A549 (cell line): ENCODE measurements at regions not wholly inside any gene's neighbourhood (a gene's known extent, or its start where the extent isn't known, plus 50 kb on each side); places are given as distances from the start of the nearest gene placed in this dataset.
"Not testable (repeated sequence)": the region's sequence is repeated elsewhere in the genome, so short reads cannot be mapped to it uniquely, and the experiment has no call there.

Experiments
- ATAC-seq, 2 experiments: fragments of 200-7000 bp in 1 of 2; fragments of >200 bp in 1 of 2; cut with Nextera tagmentation in 1 of 2; cut with Tn5 transposase in 1 of 2; 3 replicates each; pipeline versions ENCODE4 v1.8.0 to v1.9.1; 2018 to 2020; ENCODE audit warnings: mild to moderate bottlenecking in 1 of 2, moderate library complexity in 1 of 2
- CTCF ChIA-PET: fragments of 300-600 bp; sonication (Branson Sonifier 250); formaldehyde crosslinking; extraction: SDS; loops from one replicate; lab custom pipeline; 2021; ENCODE audit warnings: antibody characterized with exemption, inconsistent platforms; lab: Yijun Ruan, JAX
- POLR2A ChIA-PET: fragments of 350-600 bp; formaldehyde crosslinking; extraction: SDS; loops from one replicate; lab custom pipeline; 2021; ENCODE audit warnings: antibody characterized with exemption, inconsistent platforms; lab: Yijun Ruan, JAX
- DNase-seq, 2 experiments: peaks; one replicate each; pipeline versions ENCODE4 v3.0.0 to v3.0.0-alpha.2; 2011 to 2016; ENCODE audit warnings: low read depth in 1 of 2, low spot score in 1 of 2
- FAIRE-seq: peaks from 2 replicates; lab custom pipeline; 2011; peaks lifted over from hg19 to GRCh38; lab: Jason Lieb, UNC
- H3K27ac ChIP-seq, 2 experiments: fragments of >200 bp; sonication (Bioruptor Twin); formaldehyde crosslinking; 3 replicates each; pipeline ENCODE4 v1.5.1; 2016 to 2017
- H3K4me1 ChIP-seq: fragments of >200 bp; sonication (Bioruptor Twin); formaldehyde crosslinking; 3 replicates; pipeline ENCODE4 v1.6.1; 2016
- H3K4me2 ChIP-seq: fragments of >200 bp; sonication (Bioruptor Twin); formaldehyde crosslinking; 3 replicates; pipeline ENCODE4 v1.6.1; 2016
- H3K4me3 ChIP-seq: fragments of >200 bp; sonication (Bioruptor Twin); formaldehyde crosslinking; 3 replicates; pipeline ENCODE4 v1.5.1; 2016
- H3K9me3 ChIP-seq: fragments of >200 bp; sonication (Bioruptor Twin); formaldehyde crosslinking; 3 replicates; pipeline ENCODE4 v1.6.1; 2016
- BHLHE40 ChIP-seq: IDR thresholded peaks from 2 replicates; pipeline ENCODE4 v1.6.1; 2012; ENCODE audit warnings: low read depth, low read length, inconsistent platforms
- CTCF ChIP-seq: fragments of >200 bp; sonication (Bioruptor Twin); formaldehyde crosslinking; IDR thresholded peaks from 3 replicates; pipeline ENCODE4 v1.5.1; 2016
- EHF ChIP-seq: fragments of 250-450 bp; sonication (Bioruptor Pico); IDR thresholded peaks from 2 replicates; pipeline ENCODE4 v1.5.0; 2020; ENCODE audit warnings: mild to moderate bottlenecking
- ESRRA ChIP-seq: fragments of 150-350 bp; IDR thresholded peaks from 2 replicates; pipeline ENCODE4 v1.6.1; 2014; ENCODE audit warnings: mild to moderate bottlenecking, low read length, borderline replicate concordance
- FOSB ChIP-seq: fragments of 250-450 bp; sonication (Bioruptor Pico); IDR thresholded peaks from 2 replicates; pipeline ENCODE4 v1.5.0; 2020; ENCODE audit warnings: mild to moderate bottlenecking, moderate library complexity
- HEYL ChIP-seq: fragments of 250-450 bp; sonication (Bioruptor Pico); IDR thresholded peaks from 2 replicates; pipeline ENCODE4 v1.8.0; 2021; ENCODE audit warnings: mild to moderate bottlenecking, moderate library complexity
- MAFK ChIP-seq: fragments of 450-650 bp; IDR thresholded peaks from 2 replicates; pipeline ENCODE4 v1.6.1; 2014; ENCODE audit not compliant: partially characterized antibody
- MAX ChIP-seq: IDR thresholded peaks from 2 replicates; pipeline ENCODE4 v1.6.1; 2012
- NPAS2 ChIP-seq: fragments of 250-450 bp; sonication (Bioruptor Pico); IDR thresholded peaks from 2 replicates; pipeline ENCODE4 v1.8.0; 2022; ENCODE audit warnings: mild to moderate bottlenecking, moderate library complexity, borderline replicate concordance
- NR3C1 ChIP-seq: fragments of >200 bp; sonication (Bioruptor Twin); formaldehyde crosslinking; IDR thresholded peaks from 3 replicates; pipeline ENCODE4 v1.6.1; 2017
- PHF8 ChIP-seq: fragments of 200-600 bp; sonication (generic); IDR thresholded peaks from 2 replicates; pipeline ENCODE4 v1.6.1; 2016; ENCODE audit warnings: low read depth, mild to moderate bottlenecking, antibody characterized with exemption, moderate library complexity, borderline replicate concordance
- POLR2AphosphoS2 ChIP-seq: conservative IDR thresholded peaks from 2 replicates; pipeline ENCODE4 v1.6.1; 2012; ENCODE audit warnings: low read length, improper control_type of control experiment, inconsistent platforms
- RAD21 ChIP-seq, 2 experiments: fragments of >200 bp in 1 of 2; sonication (Bioruptor Twin) in 1 of 2; formaldehyde crosslinking in 1 of 2; IDR thresholded peaks in 1 of 2; conservative IDR thresholded peaks in 1 of 2; 2 replicates in 1 of 2; 3 replicates in 1 of 2; pipeline ENCODE4 v1.6.1; 2012 to 2018; ENCODE audit warnings: inconsistent platforms in 1 of 2
- ZNF302 ChIP-seq: fragments of 250-450 bp; sonication (Bioruptor Pico); IDR thresholded peaks from 2 replicates; pipeline ENCODE4 v1.9.0; 2021; ENCODE audit warnings: inconsistent platforms, mild to moderate bottlenecking, moderate library complexity
- ZSCAN20 ChIP-seq: fragments of 250-450 bp; sonication (Bioruptor Pico); IDR thresholded peaks from 2 replicates; pipeline ENCODE4 v1.8.0; 2022; ENCODE audit warnings: mild to moderate bottlenecking, moderate library complexity
- WGBS: methylation state at CpG from one replicate; pipeline ENCODE4 v1.1.6; 2017; ENCODE audit errors: missing lambda C conversion rate; 5-methylcytosine and 5-hydroxymethylcytosine counted together
- TF ChIP-seq, protein P1 (sequence below): IDR thresholded peaks from 2 replicates; pipeline ENCODE4 v1.6.1; 2012; ENCODE audit warnings: low read depth, borderline replicate concordance

- DNase-seq (peak in 1 of 2 experiments; percentile 29), ATAC-seq (peak in 1 of 2 experiments; percentile 40; a peak in 2 of 6 replicates)
- ChIA-PET CTCF (no interaction called here), POLR2A (no interaction called here)
- no peak overlapping the region for H3K4me3 ChIP-seq
- H3K27ac ChIP-seq: peak overlapping the region; percentile 35 to 73; a peak in 4 of 6 replicates
- H3K4me1 ChIP-seq: peaks cover 13% of the 10 kb centered on the region; the same call in 2 of the 3 replicates
- H3K4me2 ChIP-seq: peak overlapping the region; percentile 31; the same call in 2 of the 3 replicates
- no peaks in the 10 kb centered on the region for H3K9me3 ChIP-seq
- no peak for TF ChIP-seq FOSB
- TF ChIP-seq BHLHE40: no peak
- TF ChIP-seq EHF (CRISPR knock-in tag): no peak
- TF ChIP-seq, protein P1, sequence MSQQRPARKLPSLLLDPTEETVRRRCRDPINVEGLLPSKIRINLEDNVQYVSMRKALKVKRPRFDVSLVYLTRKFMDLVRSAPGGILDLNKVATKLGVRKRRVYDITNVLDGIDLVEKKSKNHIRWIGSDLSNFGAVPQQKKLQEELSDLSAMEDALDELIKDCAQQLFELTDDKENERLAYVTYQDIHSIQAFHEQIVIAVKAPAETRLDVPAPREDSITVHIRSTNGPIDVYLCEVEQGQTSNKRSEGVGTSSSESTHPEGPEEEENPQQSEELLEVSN: no peak
- no peak for TF ChIP-seq NPAS2
- TF ChIP-seq HEYL: no peak
- no peak for TF ChIP-seq ZSCAN20 (CRISPR knock-in tag)
- TF ChIP-seq CTCF: no peak
- no peak for TF ChIP-seq ESRRA
- TF ChIP-seq MAX: no peak
- no peak for TF ChIP-seq PHF8
- TF ChIP-seq RAD21 (conservative IDR thresholded peaks at IDR 0.05 in 1 of 2, IDR thresholded peaks at IDR 0.05 in 1 of 2): no peak
- TF ChIP-seq MAFK: no peak
- TF ChIP-seq ZNF302: no peak
- TF ChIP-seq NR3C1: no peak
- no peak for TF ChIP-seq POLR2AphosphoS2
- TF ChIP-seq, all 56 proteins: peak for 0
- no peak for FAIRE-seq
- 36% methylated on average over 6 of the region's 6 CpGs for WGBS
These were observed 75.1 kb upstream of the GNG12 start for GRCh38 chr1:67908250-67908936.

GRCh38 chr1:67907467-67907866, 74.2 kb upstream of the GNG12 start:
- Histone ChIP-seq H3K4me1 (peaks cover 13% of the 10 kb centered on the region; the same call in 2 of the 3 replicates), H3K27ac (peak overlapping the region in 1 of 2 experiments; percentile 73; a peak in 2 of 6 replicates)
- WGBS: 73% methylated on average over 4 of the region's 4 CpGs
- ATAC-seq, H3K4me3 ChIP-seq, POLR2A ChIA-PET, H3K4me2 ChIP-seq, DNase-seq, FAIRE-seq, H3K9me3 ChIP-seq, CTCF ChIA-PET: not testable (repeated sequence)

DNA sequence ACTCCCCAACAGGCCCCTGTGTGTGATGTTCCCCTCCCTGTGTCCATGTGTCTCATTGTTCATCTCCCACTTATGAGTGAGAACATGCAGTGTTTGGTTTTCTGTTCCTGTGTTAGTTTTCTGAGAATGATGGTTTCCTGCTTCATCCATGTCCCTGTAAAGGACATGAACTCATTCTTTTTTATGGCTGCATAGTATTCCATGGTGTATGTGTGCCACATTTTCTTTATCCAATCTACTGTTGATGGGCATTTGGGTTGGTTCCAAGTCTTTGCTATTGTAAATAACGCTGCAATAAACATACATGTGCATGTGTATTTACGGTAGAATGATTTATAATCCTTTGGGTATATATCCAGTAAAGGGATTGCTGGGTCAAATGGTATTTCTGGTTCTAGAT, 72.7 kb upstream of the GNG12 start:
- H3K4me2 ChIP-seq, H3K9me3 ChIP-seq, FAIRE-seq, ATAC-seq, DNase-seq, H3K27ac ChIP-seq, H3K4me3 ChIP-seq, POLR2A ChIA-PET, CTCF ChIA-PET: not testable (repeated sequence)
- peaks cover 13% of the 10 kb centered on the region; the same call in 2 of the 3 replicates for H3K4me1 ChIP-seq
- WGBS: 60% methylated on average over 2 of the region's 2 CpGs

DNA sequence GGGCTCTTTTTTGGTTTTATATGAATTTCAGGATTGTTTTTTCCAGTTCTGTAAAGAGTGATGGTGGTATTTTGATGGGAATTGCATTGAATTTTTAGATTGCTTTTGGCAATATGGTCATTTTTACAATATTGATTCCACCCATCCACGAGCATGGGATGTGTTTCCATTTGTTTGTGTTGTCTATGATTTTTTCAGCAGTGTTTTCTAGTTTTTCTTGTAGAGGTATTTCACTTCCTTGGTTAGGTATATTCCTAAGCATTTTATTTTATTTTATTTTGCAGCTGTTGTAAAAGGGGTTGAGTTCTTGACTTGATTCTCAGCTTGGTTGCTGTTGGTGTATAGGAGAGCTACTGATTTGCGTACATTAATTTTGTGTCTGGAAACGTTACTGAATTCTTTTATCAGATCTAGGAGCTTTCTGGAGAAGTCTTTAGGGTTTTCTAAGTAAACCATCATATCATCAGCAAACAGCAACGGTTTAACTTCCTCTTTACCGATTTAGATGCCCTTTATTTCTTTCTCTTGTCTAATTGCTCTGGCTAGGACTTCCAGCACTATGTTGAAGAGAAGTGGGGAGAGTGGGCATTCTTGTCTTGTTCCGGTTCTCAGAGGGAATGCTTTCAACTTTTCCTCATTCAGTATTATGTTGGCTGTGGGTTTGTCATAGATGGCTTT, 69.4 kb upstream of the GNG12 start:
- peaks cover 11% of the 10 kb centered on the region for H3K4me1 ChIP-seq
- H3K9me3 ChIP-seq, CTCF ChIA-PET, H3K27ac ChIP-seq, H3K4me2 ChIP-seq, ATAC-seq, FAIRE-seq, H3K4me3 ChIP-seq, POLR2A ChIA-PET, DNase-seq: not testable (repeated sequence)
- WGBS: 52% methylated on average over 6 of the region's 6 CpGs
